Memory B cell (primary cell): ENCODE measurements at regions not wholly inside any gene's neighbourhood (a gene's known extent, or its start where the extent isn't known, plus 50 kb on each side); places are given as distances from the start of the nearest gene placed in this dataset.
"Not testable (repeated sequence)": the region's sequence is repeated elsewhere in the genome, so short reads cannot be mapped to it uniquely, and the experiment has no call there.

Experiments
- ATAC-seq: fragments of 150-1000 bp; cut with Tn5 transposase; 2 replicates; pipeline ENCODE4 v1.10.0; 2021; ENCODE audit warnings: low read depth, mild to moderate bottlenecking, moderate library complexity
- DNase-seq, 2 donors: peaks; one replicate each; pipeline ENCODE4 v3.0.0; 2022; ENCODE audit warnings: low spot score in 2 of 2
- H3K27ac Mint-ChIP-seq: one replicate; pipeline ENCODE4 v1.8.0; 2022; ENCODE audit warnings: mild to moderate bottlenecking, moderate library complexity, mixed read lengths
- H3K27me3 Mint-ChIP-seq: one replicate; pipeline ENCODE4 v1.8.0; 2022; ENCODE audit warnings: mixed read lengths
- H3K36me3 Mint-ChIP-seq: one replicate; pipeline ENCODE4 v1.8.0; 2022; ENCODE audit warnings: mild to moderate bottlenecking, mixed read lengths
- H3K4me1 Mint-ChIP-seq: one replicate; pipeline ENCODE4 v1.8.0; 2022; ENCODE audit warnings: mixed read lengths
- H3K4me3 Mint-ChIP-seq: one replicate; pipeline ENCODE4 v1.8.0; 2022; ENCODE audit warnings: mild to moderate bottlenecking, moderate library complexity, mixed read lengths
- H3K9me3 Mint-ChIP-seq: one replicate; pipeline ENCODE4 v1.8.0; 2022; ENCODE audit warnings: mixed read lengths

DNA sequence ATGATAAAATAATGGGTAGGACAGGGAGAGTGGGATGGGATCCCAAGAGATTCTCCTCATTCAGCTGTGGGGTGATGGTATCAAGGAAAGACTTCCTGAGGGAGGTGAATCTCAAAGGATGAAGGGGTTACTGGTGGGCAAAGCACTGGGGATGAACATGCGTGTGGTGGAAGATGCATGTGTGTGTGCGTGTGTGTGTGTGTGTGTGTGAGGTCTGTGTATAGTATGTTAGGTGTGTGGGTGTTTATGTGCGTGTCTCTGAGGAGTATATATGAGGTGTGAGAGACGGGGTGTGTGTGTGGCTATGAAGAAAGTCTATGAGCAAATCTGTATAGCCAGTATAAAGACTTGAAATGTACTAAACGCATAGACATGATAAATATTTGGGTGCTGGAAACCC is 220.0 kb upstream of the MYLIP start:
- Mint-ChIP-seq H3K27ac (no peak overlapping the region), H3K27me3 (no peaks in the 10 kb centered on the region), H3K9me3 (no peaks in the 10 kb centered on the region), H3K4me3 (no peak overlapping the region), H3K4me1 (peaks cover 19% of the 10 kb centered on the region), H3K36me3 (no peaks in the 10 kb centered on the region)
- ATAC-seq = no peak
- DNase-seq = no peak

DNA sequence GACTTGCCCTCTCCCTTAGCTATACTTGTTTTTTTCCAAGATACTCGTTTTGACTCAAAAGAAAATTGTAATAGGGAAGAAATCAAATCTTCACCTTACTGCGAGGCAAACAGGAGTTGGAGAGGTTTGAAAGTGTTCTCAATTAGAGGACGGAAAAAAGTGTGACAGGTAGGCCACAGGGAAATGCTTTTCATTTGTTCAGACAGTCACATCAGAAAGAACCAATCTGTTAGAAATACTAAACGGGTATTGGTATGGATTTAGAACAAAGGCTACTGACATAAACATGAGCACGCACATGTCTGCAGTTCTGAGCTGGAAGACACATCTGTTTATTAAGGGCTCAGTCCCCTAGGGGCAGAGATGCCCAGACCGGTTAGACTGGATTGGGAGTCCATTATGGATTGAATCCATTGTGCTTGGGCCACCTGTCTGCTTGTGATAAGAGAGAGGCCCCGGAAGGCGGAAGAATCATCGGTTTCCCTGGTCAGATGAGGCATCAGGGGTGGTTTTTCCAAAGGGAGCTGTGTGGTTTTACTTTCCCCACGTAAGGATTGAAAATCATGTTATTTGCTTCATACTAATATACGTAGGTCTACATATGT is 220.9 kb upstream of the MYLIP start:
- no peaks in the 10 kb centered on the region for H3K36me3 Mint-ChIP-seq
- ATAC-seq (no peak), DNase-seq (no peak)
- no peaks in the 10 kb centered on the region for H3K9me3 Mint-ChIP-seq
- H3K4me3 Mint-ChIP-seq = no peak overlapping the region
- H3K27ac Mint-ChIP-seq = no peak overlapping the region
- peaks cover 25% of the 10 kb centered on the region for H3K4me1 Mint-ChIP-seq
- H3K27me3 Mint-ChIP-seq = no peaks in the 10 kb centered on the region

DNA sequence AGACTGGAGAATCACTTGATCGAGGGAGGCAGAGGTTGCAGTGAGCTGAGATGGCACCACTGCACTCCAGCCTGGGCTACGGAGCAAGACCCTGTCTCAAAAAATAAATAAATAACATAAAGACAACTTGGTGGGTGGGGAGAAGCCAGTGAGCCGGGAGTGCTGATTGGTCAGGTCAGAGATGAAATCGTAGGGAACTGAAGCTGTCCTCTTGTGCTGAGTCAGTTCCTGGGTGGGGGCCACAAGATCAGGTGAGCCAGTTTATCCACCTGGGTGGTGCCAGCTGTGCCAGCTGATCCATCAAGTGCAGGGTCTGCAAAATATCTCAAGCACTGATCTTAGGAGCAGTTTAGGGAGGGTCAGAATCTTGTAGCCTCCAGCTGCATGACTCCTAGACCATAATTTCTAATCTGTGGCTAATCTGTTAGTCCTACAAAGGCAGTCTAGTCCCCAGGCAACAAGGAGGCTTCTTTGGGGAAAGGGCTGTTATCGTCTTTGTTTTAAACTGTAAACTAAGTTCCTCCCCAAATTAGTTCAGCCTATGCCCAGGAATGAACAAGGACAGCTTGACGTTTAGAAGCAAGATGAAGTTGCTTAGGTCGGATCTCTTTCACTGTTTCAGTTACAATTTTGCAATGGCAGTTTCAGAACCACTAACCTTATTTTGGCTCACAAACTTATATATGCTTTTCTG is 221.5 kb upstream of the MYLIP start:
- not testable (repeated sequence) for H3K9me3 Mint-ChIP-seq, H3K27me3 Mint-ChIP-seq, DNase-seq, ATAC-seq, H3K27ac Mint-ChIP-seq, H3K36me3 Mint-ChIP-seq, H3K4me3 Mint-ChIP-seq
- H3K4me1 Mint-ChIP-seq = peaks cover 25% of the 10 kb centered on the region

DNA sequence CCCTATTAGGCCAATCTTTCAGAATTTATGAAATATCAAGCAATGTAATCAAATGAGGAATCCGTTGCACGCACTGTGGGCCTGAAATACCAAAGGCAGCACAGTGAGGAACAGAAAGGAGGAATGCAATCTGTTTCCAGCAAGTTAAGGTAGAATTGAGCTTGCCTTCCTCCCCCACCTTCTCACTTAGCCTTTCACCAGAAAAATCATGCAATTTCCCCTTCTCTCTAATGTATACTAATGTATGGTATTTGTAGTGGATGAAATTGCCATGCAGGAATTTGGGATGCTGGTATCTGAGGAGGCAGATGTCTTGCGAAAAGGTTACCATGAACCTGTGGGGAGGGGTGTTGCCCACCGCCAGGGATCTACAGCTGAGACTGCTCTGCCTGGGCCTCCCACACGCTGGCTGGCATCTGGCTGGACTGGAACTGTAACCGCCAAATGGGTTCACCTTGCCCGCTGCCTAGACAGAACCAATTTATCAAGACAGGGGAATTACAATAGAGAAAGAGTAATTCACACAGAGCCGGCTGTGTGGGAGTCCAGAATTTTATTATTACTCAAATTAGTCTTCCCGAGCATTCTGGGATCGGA is 222.4 kb upstream of the MYLIP start:
- Mint-ChIP-seq H3K36me3 (no peaks in the 10 kb centered on the region), H3K9me3 (no peaks in the 10 kb centered on the region), H3K4me3 (peak overlapping the region; percentile 22), H3K27ac (peak overlapping the region; percentile 81), H3K4me1 (peaks cover 32% of the 10 kb centered on the region), H3K27me3 (no peaks in the 10 kb centered on the region)
- no peak for DNase-seq
- ATAC-seq = no peak

DNA sequence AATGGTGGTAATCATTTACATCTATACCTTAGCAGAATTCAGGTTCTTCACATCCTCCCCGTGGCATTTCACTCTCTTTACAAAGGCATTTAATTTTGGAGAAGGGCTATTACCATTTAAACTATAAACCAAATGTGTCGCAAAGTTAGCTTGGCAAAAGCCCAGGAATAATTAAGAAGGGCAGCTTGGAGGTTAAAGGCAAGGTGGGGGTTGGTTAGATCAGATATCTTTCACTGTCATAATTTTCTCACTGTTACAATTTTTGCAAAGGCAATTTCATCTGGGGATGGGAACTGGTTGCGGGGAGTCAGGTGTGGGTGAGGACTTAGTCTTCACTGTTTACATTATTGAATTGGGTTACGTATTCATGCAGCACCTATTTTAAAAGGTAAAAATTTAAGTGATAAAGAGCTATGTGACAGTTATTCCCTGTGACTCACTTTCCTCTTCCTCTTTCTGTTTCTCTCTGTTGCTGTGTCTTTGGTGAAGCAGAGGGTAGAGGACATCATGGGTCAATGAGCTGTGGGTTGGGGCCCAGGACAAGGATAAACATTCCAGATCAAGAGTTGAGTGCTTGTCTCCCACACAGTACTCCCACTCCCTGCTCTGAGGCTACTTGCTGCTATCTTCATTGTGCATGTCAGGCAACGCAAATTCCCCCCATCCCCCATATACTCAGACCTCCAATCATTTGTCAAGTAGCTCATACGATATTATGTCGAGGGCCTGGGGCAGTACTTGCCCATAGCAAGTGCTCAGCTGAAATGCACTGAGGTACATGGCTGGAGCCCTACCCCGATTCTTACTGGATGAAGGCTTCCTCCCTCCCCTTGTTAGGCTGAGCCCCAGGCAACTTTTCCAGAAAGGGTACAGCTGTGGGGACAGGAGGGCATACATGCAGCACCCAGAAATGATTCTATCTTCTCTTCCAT is 223.1 kb upstream of the MYLIP start:
- Mint-ChIP-seq H3K4me3 (peak overlapping the region; percentile 22), H3K27me3 (no peaks in the 10 kb centered on the region), H3K9me3 (no peaks in the 10 kb centered on the region), H3K36me3 (no peaks in the 10 kb centered on the region), H3K27ac (peak overlapping the region; percentile 81), H3K4me1 (peaks cover 39% of the 10 kb centered on the region)
- ATAC-seq (no peak), DNase-seq (no peak)

DNA sequence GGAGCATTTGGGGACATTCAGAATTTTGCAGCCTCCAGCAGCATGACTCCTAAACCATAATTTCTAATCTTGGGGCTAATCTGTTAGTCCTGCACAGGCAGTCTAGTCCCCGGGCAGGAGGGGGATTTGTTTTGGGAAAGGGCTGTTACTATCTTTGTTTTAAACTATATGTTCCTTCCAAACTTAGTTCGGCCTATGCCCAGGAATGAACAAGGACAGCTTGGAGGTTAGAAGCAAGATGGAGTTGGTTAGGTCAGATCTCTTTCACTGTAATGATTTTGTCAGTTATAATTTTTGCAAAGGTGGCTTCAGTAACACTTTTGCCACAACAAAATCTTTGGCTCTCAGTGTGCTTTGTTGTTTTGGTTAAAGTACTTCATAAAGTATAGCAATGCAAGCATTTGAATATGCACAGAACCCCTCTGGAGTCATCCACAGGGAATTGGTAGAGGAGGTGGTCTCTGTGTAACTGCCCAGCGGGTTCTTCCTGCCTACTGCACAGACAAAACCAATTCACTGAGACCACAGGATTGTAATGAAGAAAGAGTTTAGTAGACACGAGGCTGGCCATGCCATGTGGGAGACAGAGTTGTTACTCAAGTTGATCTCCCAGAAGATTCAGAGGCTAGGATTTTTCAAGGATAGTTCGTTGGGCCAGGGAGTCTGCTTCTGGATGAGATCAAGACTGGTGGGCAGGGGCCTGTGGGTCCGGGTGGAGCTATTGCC is 224.1 kb upstream of the MYLIP start:
- peak overlapping the region; percentile 22 for H3K4me3 Mint-ChIP-seq
- H3K27me3 Mint-ChIP-seq = no peaks in the 10 kb centered on the region
- H3K4me1 Mint-ChIP-seq = peaks cover 40% of the 10 kb centered on the region
- H3K36me3 Mint-ChIP-seq = no peaks in the 10 kb centered on the region
- H3K9me3 Mint-ChIP-seq = no peaks in the 10 kb centered on the region
- DNase-seq (no peak), ATAC-seq (no peak)
- H3K27ac Mint-ChIP-seq = peak overlapping the region; percentile 81

DNA sequence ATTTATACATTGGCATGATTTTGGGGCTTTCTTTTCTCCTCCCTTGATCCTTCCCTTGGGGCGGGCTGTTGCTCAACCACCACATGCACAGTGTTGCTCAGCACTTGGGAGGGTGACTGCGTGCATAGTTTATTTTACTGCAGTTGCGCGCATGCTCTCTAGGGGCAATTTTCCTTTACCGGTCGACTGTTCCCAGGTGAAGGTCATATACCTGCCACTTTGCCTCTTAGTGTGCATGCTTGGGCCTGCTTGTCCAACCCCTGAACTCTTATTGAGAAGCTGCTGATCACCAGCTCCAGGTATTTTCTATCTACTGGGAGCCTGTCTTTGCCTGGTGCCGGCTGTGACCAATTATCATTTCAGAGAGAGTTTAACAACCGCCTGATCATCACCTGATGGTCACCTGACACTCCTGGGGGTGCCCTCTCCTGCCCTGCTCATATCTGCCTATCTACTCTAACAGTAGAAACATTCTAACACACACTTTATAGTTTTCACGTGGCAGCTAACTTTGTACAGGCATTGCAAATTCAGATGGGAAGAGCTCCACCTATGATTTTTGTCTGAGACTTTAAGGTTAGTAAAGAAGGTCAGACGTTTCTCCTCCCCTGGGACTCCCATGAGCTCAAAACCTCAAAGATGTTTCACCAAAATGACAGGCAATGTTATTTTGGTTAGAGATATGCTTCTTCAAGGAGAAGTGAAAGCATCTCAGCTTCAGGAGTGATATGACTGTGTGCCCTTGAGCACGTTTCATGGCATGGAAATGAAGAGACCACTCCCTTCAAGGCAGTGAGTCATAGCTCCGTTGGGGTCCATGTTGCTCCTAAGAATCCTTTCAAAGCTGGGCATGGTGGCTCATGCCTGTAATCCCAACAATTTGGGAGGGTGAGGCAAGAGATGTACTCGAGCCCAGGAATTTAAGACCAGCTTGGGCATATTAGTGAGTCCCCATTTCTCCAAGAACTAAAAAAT is 227.5 kb upstream of the MYLIP start:
- Mint-ChIP-seq H3K4me3 (peak overlapping the region; percentile 83), H3K9me3 (no peaks in the 10 kb centered on the region), H3K27ac (peak overlapping the region; percentile 99), H3K4me1 (peaks cover 47% of the 10 kb centered on the region), H3K36me3 (no peaks in the 10 kb centered on the region), H3K27me3 (no peaks in the 10 kb centered on the region)
- DNase-seq = peak; percentile 55 to 79
- peak; percentile 85 for ATAC-seq

DNA sequence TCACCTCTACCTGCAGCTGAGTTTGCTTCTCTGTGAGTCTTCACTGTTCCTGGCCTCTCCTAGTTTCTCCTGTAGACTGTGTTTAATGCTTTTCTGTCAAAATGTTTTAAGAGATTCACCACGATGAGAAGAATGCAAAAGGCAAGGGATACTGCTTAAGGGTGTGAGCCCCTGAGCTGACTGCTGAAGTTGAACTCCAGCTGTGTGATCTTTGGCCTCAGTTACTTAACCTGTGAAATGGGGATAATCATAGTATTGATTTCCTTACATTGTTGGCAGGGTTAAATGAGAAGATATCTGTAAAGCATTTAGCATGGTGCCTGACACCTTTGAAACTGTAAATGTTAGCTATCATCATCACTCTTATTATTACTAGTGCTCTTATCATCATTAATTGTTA is 230.2 kb upstream of the MYLIP start:
- H3K4me1 Mint-ChIP-seq = peaks cover 28% of the 10 kb centered on the region
- H3K27me3 Mint-ChIP-seq = no peaks in the 10 kb centered on the region
- H3K9me3 Mint-ChIP-seq = no peaks in the 10 kb centered on the region
- H3K4me3 Mint-ChIP-seq = no peak overlapping the region
- no peaks in the 10 kb centered on the region for H3K36me3 Mint-ChIP-seq
- DNase-seq (no peak), ATAC-seq (no peak)
- no peak overlapping the region for H3K27ac Mint-ChIP-seq

DNA sequence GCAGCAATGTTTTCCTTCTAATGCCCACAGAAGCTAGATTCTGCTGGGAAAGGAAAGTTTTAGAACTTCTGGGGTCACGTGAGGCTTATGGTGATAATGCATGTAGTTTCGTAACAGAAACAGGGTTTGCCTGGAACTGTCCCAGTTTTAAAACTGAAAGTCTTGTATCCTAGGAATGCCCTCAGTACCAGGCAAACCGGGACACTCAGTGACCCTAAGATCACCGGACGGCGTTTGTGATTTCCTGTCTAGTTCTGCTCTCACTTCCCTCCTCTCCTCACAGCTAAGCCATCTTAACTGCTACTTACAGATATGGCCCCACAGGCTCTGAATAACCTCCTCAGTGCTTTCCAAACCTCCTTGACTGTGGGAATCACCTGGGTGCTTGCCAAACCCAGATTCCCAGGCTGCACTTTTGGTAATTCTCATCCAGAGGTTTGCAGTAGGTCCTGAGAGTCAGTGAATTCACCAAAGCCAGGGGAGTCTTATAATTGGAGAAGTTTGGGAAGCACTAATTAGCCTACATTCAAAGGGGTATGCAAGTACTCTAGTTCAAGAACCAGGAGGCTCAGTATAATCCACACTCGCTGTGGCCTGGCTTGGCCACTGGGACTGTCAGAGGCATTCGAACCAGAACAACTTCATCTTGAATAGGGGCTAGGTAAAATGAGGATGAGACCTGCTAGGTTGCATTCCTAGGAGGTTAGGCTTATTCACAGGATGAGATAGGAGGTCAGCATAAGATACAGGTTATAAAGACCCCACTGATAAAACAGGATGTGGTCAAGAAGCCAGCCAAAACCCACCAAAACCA is 231.6 kb upstream of the MYLIP start:
- Mint-ChIP-seq H3K36me3 (no peaks in the 10 kb centered on the region), H3K27ac (peak overlapping the region; percentile 38), H3K9me3 (no peaks in the 10 kb centered on the region), H3K4me3 (peak overlapping the region; percentile 46), H3K4me1 (peaks cover 23% of the 10 kb centered on the region), H3K27me3 (no peaks in the 10 kb centered on the region)
- DNase-seq = no peak
- ATAC-seq = no peak

DNA sequence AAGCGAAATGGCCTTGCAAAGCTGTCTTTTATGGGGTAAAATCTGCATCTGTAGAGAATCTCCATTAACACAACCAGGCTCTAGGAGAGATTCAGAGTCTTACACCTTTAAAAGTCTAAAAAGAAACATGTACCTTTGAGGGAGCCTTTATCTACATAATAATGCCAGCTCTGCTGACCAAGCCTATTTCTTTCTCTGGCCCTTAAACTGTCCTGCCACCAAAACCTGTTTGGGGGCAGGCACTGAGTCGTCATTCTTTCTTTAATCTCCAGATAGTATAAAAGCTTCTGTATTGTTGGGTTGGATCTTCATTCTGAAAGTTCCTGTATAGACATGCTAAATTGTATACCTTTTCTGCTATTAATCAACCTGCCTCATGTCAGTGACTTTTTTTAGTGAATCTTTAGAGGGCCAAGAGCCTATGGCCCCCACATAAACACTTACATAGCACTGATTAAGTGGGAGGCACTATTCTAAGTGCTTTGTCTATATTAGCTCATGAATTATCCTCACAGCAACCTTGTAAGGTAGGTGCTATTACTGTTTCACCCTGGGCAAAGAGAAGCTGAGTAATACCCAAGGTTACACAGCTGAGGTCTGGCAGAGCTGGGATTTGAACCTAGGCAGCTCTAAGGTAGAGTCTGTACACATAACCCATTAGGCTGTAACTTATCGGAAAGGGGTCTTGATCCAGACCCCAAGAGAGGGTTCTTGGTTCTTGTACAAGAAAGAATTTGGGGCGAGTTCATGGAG is 232.3 kb upstream of the DTNBP1 start:
- DNase-seq = no peak
- no peaks in the 10 kb centered on the region for H3K9me3 Mint-ChIP-seq
- no peaks in the 10 kb centered on the region for H3K27me3 Mint-ChIP-seq
- no peak for ATAC-seq
- H3K4me1 Mint-ChIP-seq = peaks cover 8% of the 10 kb centered on the region
- no peaks in the 10 kb centered on the region for H3K36me3 Mint-ChIP-seq
- H3K27ac Mint-ChIP-seq = peak overlapping the region; percentile 21
- no peak overlapping the region for H3K4me3 Mint-ChIP-seq

DNA sequence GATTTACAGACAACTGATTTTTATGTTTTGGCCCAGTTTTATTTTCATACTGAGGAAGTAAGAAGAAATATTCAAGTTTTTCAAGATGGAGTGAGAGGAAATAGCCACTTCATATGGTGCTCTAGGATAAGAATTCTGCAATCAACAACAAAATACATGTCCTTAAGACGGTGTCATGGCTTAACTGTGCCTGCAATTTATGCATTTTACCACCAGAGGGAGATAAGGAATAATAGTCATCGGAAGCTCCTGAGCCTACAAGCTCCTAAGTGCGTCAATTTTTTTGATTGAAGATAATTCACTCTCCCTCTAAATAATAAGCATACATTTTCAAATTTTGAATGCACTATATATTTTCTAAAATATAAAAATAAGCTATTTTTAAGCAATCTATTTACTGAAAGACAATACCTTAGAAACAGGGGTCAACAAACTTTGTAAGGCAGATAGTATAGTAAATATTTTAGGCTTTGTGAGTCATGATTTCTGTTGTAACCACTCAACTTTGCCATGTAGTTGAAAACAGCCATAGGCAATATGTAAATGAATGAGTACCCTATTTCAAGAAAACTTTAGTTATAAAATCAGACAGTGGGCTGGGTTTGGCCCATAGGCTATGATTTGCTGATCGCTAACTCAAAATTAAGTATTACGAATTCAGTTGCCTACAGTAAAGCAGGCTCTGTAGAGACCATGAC is 230.9 kb upstream of the DTNBP1 start:
- H3K4me3 Mint-ChIP-seq = no peak overlapping the region
- no peak overlapping the region for H3K27ac Mint-ChIP-seq
- H3K9me3 Mint-ChIP-seq = no peaks in the 10 kb centered on the region
- H3K4me1 Mint-ChIP-seq = peaks cover 8% of the 10 kb centered on the region
- ATAC-seq (no peak), DNase-seq (no peak)
- H3K27me3 Mint-ChIP-seq = no peaks in the 10 kb centered on the region
- H3K36me3 Mint-ChIP-seq = no peaks in the 10 kb centered on the region
